ENCODE measurements at regions not wholly inside any gene's neighbourhood (a gene's known extent, or its start where the extent isn't known, plus 50 kb on each side); places are given as distances from the start of the nearest gene placed in this dataset.

- H3K4me3 ChIP-seq (ENCODE audit: low read depth, low read length, poor library complexity, severe bottlenecking) = no peak overlapping the region
- no peaks in the 10 kb centered on the region for H3K79me2 ChIP-seq (ENCODE audit: insufficient read depth, low read depth, low read length)
- no peak overlapping the region for H2AFZ ChIP-seq (ENCODE audit: low read length)
- H3K4me1 ChIP-seq (ENCODE audit: insufficient read depth, low read length, poor library complexity, severe bottlenecking) = no peaks in the 10 kb centered on the region
- DNase-seq (ENCODE audit: low spot score) = no peak
- intact Hi-C loops (cut with micrococcal nuclease; ENCODE audit: unreplicated experiment) = no loop called here
- H3K27ac ChIP-seq (ENCODE audit: low read depth, low read length, poor library complexity, severe bottlenecking) = no peak overlapping the region
- BruUV-seq (replicated peaks) = no TSS peak
- no peaks in the 10 kb centered on the region for H3K36me3 ChIP-seq (ENCODE audit: insufficient read depth, low read length)
- no peaks in the 10 kb centered on the region for H3K9me2 ChIP-seq (ENCODE audit: insufficient read depth, low read length)
- H4K20me1 ChIP-seq (ENCODE audit: insufficient read depth, low read length) = no peaks in the 10 kb centered on the region
- ChIA-PET POLR2A (no interaction called here), CTCF (ENCODE audit: unreplicated experiment) (no interaction called here)
- no peak overlapping the region for H3K4me2 ChIP-seq (ENCODE audit: low read length)
- no peaks in the 10 kb centered on the region for H3K9me3 ChIP-seq (ENCODE audit: low read length)
- TF ChIP-seq EZH2phosphoT487 (IDR thresholded peaks at IDR 0.05; ENCODE audit: borderline replicate concordance, low read depth, low read length) (no peak), CTCF (conservative IDR thresholded peaks at IDR 0.05; ENCODE audit: low read length) (no peak)
Measured at GRCh38 chr11:37026741-37027140, 428.7 kb upstream of the RAG2 start.

- no peak overlapping the region for H3K4me3 ChIP-seq (ENCODE audit: low read depth, low read length, poor library complexity, severe bottlenecking)
- no TSS peak for BruUV-seq (replicated peaks)
- DNase-seq (ENCODE audit: low spot score) = no peak
- no peak overlapping the region for H3K4me2 ChIP-seq (ENCODE audit: low read length)
- no peaks in the 10 kb centered on the region for H3K36me3 ChIP-seq (ENCODE audit: insufficient read depth, low read length)
- H3K79me2 ChIP-seq (ENCODE audit: insufficient read depth, low read depth, low read length) = no peaks in the 10 kb centered on the region
- H3K9me2 ChIP-seq (ENCODE audit: insufficient read depth, low read length) = no peaks in the 10 kb centered on the region
- no peak overlapping the region for H3K27ac ChIP-seq (ENCODE audit: low read depth, low read length, poor library complexity, severe bottlenecking)
- CTCF ChIA-PET (ENCODE audit: unreplicated experiment) = no interaction called here
- no peaks in the 10 kb centered on the region for H3K9me3 ChIP-seq (ENCODE audit: low read length)
- TF ChIP-seq CTCF (conservative IDR thresholded peaks at IDR 0.05; ENCODE audit: low read length) (no peak), EZH2phosphoT487 (IDR thresholded peaks at IDR 0.05; ENCODE audit: borderline replicate concordance, low read depth, low read length) (no peak)
- H4K20me1 ChIP-seq (ENCODE audit: insufficient read depth, low read length) = no peaks in the 10 kb centered on the region
- no peak overlapping the region for H2AFZ ChIP-seq (ENCODE audit: low read length)
- intact Hi-C loops (cut with micrococcal nuclease; ENCODE audit: unreplicated experiment) = no loop called here
- no peaks in the 10 kb centered on the region for H3K4me1 ChIP-seq (ENCODE audit: insufficient read depth, low read length, poor library complexity, severe bottlenecking)
- POLR2A ChIA-PET = no interaction called here
Measured at GRCh38 chr11:37026326-37026725, 428.3 kb upstream of the RAG2 start.

GRCh38 chr11:37006563-37006962, 408.5 kb upstream of the RAG2 start:
- Histone ChIP-seq H3K4me3 (ENCODE audit: low read depth, low read length, poor library complexity, severe bottlenecking) (no peak overlapping the region), H3K9me3 (ENCODE audit: low read length) (no peaks in the 10 kb centered on the region), H3K4me1 (ENCODE audit: insufficient read depth, low read length, poor library complexity, severe bottlenecking) (no peaks in the 10 kb centered on the region), H3K36me3 (ENCODE audit: insufficient read depth, low read length) (no peaks in the 10 kb centered on the region), H4K20me1 (ENCODE audit: insufficient read depth, low read length) (no peaks in the 10 kb centered on the region), H3K27ac (ENCODE audit: low read depth, low read length, poor library complexity, severe bottlenecking) (no peak overlapping the region), H3K9me2 (ENCODE audit: insufficient read depth, low read length) (no peaks in the 10 kb centered on the region), H3K4me2 (ENCODE audit: low read length) (no peak overlapping the region), H2AFZ (ENCODE audit: low read length) (no peak overlapping the region), H3K79me2 (ENCODE audit: insufficient read depth, low read depth, low read length) (no peaks in the 10 kb centered on the region)
- BruUV-seq (replicated peaks) = no TSS peak
- DNase-seq (ENCODE audit: low spot score) = no peak
- intact Hi-C loops (cut with micrococcal nuclease; ENCODE audit: unreplicated experiment) = no loop called here
- TF ChIP-seq CTCF (conservative IDR thresholded peaks at IDR 0.05; ENCODE audit: low read length) = no peak
- TF ChIP-seq EZH2phosphoT487 (IDR thresholded peaks at IDR 0.05; ENCODE audit: borderline replicate concordance, low read depth, low read length) = no peak
- ChIA-PET CTCF (ENCODE audit: unreplicated experiment) (no interaction called here), POLR2A (no interaction called here)

All from OCI-LY7 (cell line).